Loucy (cell line): ENCODE measurements at regions not wholly inside any gene's neighbourhood (a gene's known extent, or its start where the extent isn't known, plus 50 kb on each side); places are given as distances from the start of the nearest gene placed in this dataset.

ENCODE experiments used
- H2AFZ ChIP-seq: fragments of 200-600 bp; sonication (generic); 2 replicates; pipeline ENCODE4 v1.6.0; 2016; ENCODE audit warnings: antibody characterized with exemption, mild to moderate bottlenecking, low read length, moderate library complexity
- H3F3A ChIP-seq: fragments of 200-600 bp; 2 replicates; pipeline ENCODE4 v1.6.0; 2016; ENCODE audit warnings: antibody characterized with exemption, low read depth, mild to moderate bottlenecking
- H3K27me3 ChIP-seq: fragments of 200-600 bp; sonication (generic); 2 replicates; pipeline ENCODE4 v1.6.1; 2014; ENCODE audit warnings: low read length, mild to moderate bottlenecking; ENCODE audit not compliant: insufficient read depth, poor library complexity, severe bottlenecking
- H3K36me3 ChIP-seq: fragments of 200-600 bp; sonication (generic); 2 replicates; pipeline ENCODE4 v1.6.1; 2016; ENCODE audit warnings: low read length; ENCODE audit not compliant: insufficient read depth
- H3K4me1 ChIP-seq: fragments of 200-600 bp; sonication (generic); 2 replicates; pipeline ENCODE4 v1.5.1; 2014; ENCODE audit warnings: low read length, mild to moderate bottlenecking; ENCODE audit not compliant: insufficient read depth, poor library complexity, severe bottlenecking
- H3K4me2 ChIP-seq: fragments of 200-600 bp; sonication (generic); 2 replicates; pipeline ENCODE4 v1.6.0; 2014; ENCODE audit warnings: antibody characterized with exemption, low read length, low read depth, mild to moderate bottlenecking; ENCODE audit not compliant: poor library complexity, severe bottlenecking
- H3K4me3 ChIP-seq: fragments of 200-600 bp; sonication (generic); 2 replicates; pipeline ENCODE4 v1.5.1; 2014; ENCODE audit warnings: low read length, mild to moderate bottlenecking, mixed read lengths; ENCODE audit not compliant: poor library complexity, severe bottlenecking
- H3K79me2 ChIP-seq: fragments of 200-600 bp; sonication (generic); 2 replicates; pipeline ENCODE4 v1.6.1; 2014; ENCODE audit warnings: low read length; ENCODE audit not compliant: insufficient read depth
- H3K9ac ChIP-seq: fragments of 200-600 bp; sonication (generic); 2 replicates; pipeline ENCODE4 v1.6.0; 2014; ENCODE audit warnings: mild to moderate bottlenecking, low read depth, low read length, moderate library complexity; ENCODE audit not compliant: poor library complexity, severe bottlenecking
- H3K9me2 ChIP-seq: fragments of 200-600 bp; sonication (generic); replicated peaks from 2 replicates; pipeline ENCODE4 v1.6.1; 2016; ENCODE audit warnings: low read depth, low read length, mixed read lengths
- H3K9me3 ChIP-seq: fragments of 200-600 bp; sonication (generic); 2 replicates; pipeline ENCODE4 v1.6.1; 2014; ENCODE audit warnings: mild to moderate bottlenecking, antibody characterized with exemption, low read length, low read depth; ENCODE audit not compliant: insufficient read depth
- H4K20me1 ChIP-seq: fragments of 200-600 bp; sonication (generic); 2 replicates; pipeline ENCODE4 v1.6.0; 2014; ENCODE audit warnings: antibody characterized with exemption, low read length, mild to moderate bottlenecking; ENCODE audit not compliant: insufficient read depth, poor library complexity, severe bottlenecking
- EZH2phosphoT487 ChIP-seq: fragments of 200-600 bp; IDR thresholded peaks from 2 replicates; pipeline ENCODE4 v1.6.1; 2018; ENCODE audit warnings: antibody characterized with exemption, mild to moderate bottlenecking, moderate library complexity, borderline replicate concordance
- TF ChIP-seq, protein P1 (sequence below): fragments of 200-600 bp; sonication (generic); conservative IDR thresholded peaks from 2 replicates; pipeline ENCODE4 v1.5.1; 2014; ENCODE audit warnings: mild to moderate bottlenecking, antibody characterized with exemption, low read length

GRCh38 chr2:226573158-226573557 lies 226.5 kb downstream of the IRS1 start:
- no peaks in the 10 kb centered on the region for H3K79me2 ChIP-seq
- TF ChIP-seq, protein P1, sequence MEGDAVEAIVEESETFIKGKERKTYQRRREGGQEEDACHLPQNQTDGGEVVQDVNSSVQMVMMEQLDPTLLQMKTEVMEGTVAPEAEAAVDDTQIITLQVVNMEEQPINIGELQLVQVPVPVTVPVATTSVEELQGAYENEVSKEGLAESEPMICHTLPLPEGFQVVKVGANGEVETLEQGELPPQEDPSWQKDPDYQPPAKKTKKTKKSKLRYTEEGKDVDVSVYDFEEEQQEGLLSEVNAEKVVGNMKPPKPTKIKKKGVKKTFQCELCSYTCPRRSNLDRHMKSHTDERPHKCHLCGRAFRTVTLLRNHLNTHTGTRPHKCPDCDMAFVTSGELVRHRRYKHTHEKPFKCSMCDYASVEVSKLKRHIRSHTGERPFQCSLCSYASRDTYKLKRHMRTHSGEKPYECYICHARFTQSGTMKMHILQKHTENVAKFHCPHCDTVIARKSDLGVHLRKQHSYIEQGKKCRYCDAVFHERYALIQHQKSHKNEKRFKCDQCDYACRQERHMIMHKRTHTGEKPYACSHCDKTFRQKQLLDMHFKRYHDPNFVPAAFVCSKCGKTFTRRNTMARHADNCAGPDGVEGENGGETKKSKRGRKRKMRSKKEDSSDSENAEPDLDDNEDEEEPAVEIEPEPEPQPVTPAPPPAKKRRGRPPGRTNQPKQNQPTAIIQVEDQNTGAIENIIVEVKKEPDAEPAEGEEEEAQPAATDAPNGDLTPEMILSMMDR: no peak
- no peak for TF ChIP-seq EZH2phosphoT487

GRCh38 chr2:226564667-226565066 lies 235.0 kb downstream of the IRS1 start:
- no peaks in the 10 kb centered on the region for H3K9me2 ChIP-seq

More at GRCh38 chr2:226573158-226573557, 226.5 kb downstream of the IRS1 start:
- Histone ChIP-seq H2AFZ (no peak overlapping the region), H3K9ac (no peak overlapping the region), H3K4me1 (no peaks in the 10 kb centered on the region), H3K27me3 (no peaks in the 10 kb centered on the region), H3K9me3 (no peaks in the 10 kb centered on the region), H4K20me1 (no peaks in the 10 kb centered on the region), H3F3A (no peaks in the 10 kb centered on the region), H3K4me3 (no peak overlapping the region), H3K9me2 (no peaks in the 10 kb centered on the region; the same call in 1 of the 2 replicates), H3K4me2 (no peak overlapping the region), H3K36me3 (no peaks in the 10 kb centered on the region)

DNA sequence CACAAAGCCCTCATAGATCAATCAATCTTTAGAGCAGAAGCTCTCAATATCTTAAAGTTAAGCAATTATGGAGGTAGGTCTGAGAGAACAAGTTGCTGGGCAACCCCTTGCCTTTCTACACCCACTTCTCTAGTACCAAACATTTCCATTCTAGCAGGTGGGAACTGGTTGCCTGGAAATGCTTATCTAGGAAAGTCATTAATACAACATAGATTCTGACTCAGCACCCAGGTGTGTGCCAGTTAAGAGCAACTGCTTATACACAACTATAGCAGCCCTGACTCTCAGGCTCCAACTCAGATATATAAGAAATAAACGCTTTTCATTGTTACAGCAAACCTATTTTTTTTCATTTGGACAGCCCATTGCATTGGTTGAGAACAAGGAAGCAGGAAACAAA lies 237.7 kb downstream of the IRS1 start:
- Histone ChIP-seq H3K4me3 (no peak overlapping the region), H3K79me2 (no peaks in the 10 kb centered on the region), H3K9ac (no peak overlapping the region), H3F3A (no peaks in the 10 kb centered on the region), H3K9me3 (no peaks in the 10 kb centered on the region), H4K20me1 (no peaks in the 10 kb centered on the region), H3K4me1 (no peaks in the 10 kb centered on the region), H3K4me2 (no peak overlapping the region), H3K27me3 (no peaks in the 10 kb centered on the region), H3K36me3 (no peaks in the 10 kb centered on the region), H3K9me2 (no peaks in the 10 kb centered on the region), H2AFZ (no peak overlapping the region)
- no peak for TF ChIP-seq EZH2phosphoT487
- TF ChIP-seq, protein P1: no peak

More at GRCh38 chr2:226564667-226565066, 235.0 kb downstream of the IRS1 start:
- Histone ChIP-seq H3K27me3 (no peaks in the 10 kb centered on the region), H4K20me1 (no peaks in the 10 kb centered on the region), H3K36me3 (no peaks in the 10 kb centered on the region), H3K9ac (no peak overlapping the region), H3K4me3 (no peak overlapping the region), H3K4me2 (no peak overlapping the region), H3K4me1 (no peaks in the 10 kb centered on the region), H3K79me2 (no peaks in the 10 kb centered on the region), H2AFZ (no peak overlapping the region), H3K9me3 (no peaks in the 10 kb centered on the region), H3F3A (no peaks in the 10 kb centered on the region)
- TF ChIP-seq, protein P1: no peak
- TF ChIP-seq EZH2phosphoT487: no peak
